Neural progenitor cell (in vitro differentiated cells): ENCODE measurements at regions not wholly inside any gene's neighbourhood (a gene's known extent, or its start where the extent isn't known, plus 50 kb on each side); places are given as distances from the start of the nearest gene placed in this dataset.

Source experiments
- EZH2 ChIP-seq: fragments of 200-600 bp; sonication (generic); IDR thresholded peaks from 2 replicates; pipeline ENCODE4 v1.6.1; 2017; ENCODE audit warnings: antibody characterized with exemption, mild to moderate bottlenecking, moderate library complexity
- TF ChIP-seq, protein P1 (sequence below): fragments of 200-600 bp; sonication (generic); IDR thresholded peaks from 2 replicates; pipeline ENCODE4 v1.5.1; 2017; ENCODE audit warnings: antibody characterized with exemption, mild to moderate bottlenecking

- TF ChIP-seq, protein P1, sequence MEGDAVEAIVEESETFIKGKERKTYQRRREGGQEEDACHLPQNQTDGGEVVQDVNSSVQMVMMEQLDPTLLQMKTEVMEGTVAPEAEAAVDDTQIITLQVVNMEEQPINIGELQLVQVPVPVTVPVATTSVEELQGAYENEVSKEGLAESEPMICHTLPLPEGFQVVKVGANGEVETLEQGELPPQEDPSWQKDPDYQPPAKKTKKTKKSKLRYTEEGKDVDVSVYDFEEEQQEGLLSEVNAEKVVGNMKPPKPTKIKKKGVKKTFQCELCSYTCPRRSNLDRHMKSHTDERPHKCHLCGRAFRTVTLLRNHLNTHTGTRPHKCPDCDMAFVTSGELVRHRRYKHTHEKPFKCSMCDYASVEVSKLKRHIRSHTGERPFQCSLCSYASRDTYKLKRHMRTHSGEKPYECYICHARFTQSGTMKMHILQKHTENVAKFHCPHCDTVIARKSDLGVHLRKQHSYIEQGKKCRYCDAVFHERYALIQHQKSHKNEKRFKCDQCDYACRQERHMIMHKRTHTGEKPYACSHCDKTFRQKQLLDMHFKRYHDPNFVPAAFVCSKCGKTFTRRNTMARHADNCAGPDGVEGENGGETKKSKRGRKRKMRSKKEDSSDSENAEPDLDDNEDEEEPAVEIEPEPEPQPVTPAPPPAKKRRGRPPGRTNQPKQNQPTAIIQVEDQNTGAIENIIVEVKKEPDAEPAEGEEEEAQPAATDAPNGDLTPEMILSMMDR = no peak
- TF ChIP-seq EZH2 = no peak
Observed at GRCh38 chr18:26714739-26715138, 150.8 kb downstream of the AQP4 start.
